Activated CD4-positive, CD25-positive, alpha-beta regulatory T cell treated with anti-CD3 and anti-CD28 coated beads, Interleukin-2, amount 50 U/mL, for 72 hours (primary cell): ENCODE measurements at regions not wholly inside any gene's neighbourhood (a gene's known extent, or its start where the extent isn't known, plus 50 kb on each side); places are given as distances from the start of the nearest gene placed in this dataset.

ENCODE experiments used
- DNase-seq: peaks from one replicate; pipeline ENCODE4 v3.0.0; 2021

DNA sequence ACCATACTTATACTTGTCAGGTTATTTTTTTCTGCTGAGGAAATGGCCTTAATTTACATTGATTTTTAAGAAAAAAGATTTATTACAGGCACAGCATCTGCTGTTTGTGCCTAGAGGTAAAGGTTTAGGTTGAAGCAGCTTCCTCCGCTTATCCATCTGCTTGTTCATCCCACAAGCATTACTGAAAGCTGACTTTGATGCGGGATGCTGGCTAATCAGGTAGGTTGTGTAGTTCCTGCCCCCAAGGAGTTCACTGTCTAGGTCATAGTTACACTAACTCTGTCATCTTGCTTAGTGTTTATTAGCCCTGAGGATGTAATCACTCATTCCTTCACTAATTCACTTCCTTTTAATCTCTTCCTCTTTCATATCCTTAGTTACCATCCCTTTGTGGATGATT, 377.7 kb upstream of the KAZN start:
- no peak for DNase-seq

DNA sequence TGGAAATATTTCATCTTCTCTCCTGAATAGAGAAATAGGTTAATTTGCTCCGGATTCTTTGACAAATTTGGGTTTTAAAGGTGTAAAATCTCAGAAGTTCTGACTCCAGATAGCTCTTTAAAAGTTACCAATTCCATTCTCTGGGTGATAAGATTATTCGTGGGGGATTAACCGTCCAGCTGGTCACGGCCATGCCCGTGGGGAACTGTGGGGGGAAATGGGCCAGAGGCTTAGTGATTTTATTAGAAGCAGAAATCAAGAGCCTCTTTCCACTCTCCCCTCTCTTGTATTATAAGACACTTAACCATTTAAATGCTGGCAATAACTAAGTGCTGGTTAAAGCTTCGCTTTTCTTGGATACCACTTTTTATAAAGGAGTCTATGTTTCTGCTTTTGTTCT, 376.4 kb upstream of the KAZN start:
- DNase-seq, result no peak

- no peak for DNase-seq
These were observed 369.8 kb upstream of the KAZN start for GRCh38 chr1:14228677-14229076.

DNA sequence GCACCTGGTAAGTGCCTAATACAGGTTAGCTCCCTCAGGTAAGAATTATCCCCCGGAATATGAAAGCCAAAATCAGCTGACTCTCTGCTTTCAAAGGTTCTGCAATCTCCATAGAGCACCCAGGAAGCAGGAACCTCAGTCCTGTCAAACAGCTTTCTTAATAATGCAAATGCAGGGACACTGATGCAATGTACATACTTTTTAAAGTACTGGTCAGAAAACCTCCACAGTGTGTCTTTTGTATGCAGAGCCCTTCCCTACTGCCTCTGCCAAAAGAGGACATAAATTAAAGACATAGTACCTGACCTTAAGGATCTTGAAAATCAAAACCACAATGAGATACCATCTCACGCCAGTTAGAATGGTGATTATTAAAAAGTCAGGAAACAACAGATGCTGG, 365.0 kb upstream of the KAZN start:
- DNase-seq, result no peak

DNA sequence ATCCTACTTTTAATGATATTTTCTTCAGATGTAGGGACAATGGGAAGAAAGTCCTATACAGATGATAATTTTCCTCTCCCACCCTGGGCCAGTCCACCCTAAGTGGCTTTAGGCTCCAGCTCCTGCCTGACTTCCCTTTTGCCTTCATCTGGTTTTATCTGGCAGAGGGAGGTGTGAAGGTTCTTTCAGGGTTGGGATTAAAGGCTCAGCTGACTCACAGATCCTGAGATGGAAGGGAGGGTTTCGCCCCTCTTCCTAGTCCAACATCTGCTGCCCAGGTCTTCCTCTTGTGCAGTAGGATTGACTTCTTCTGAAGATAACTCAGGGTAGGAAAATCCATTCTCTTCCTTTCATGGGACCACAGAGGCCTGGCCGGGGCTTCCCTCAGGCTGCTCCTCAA, 362.4 kb upstream of the KAZN start:
- no peak for DNase-seq

DNA sequence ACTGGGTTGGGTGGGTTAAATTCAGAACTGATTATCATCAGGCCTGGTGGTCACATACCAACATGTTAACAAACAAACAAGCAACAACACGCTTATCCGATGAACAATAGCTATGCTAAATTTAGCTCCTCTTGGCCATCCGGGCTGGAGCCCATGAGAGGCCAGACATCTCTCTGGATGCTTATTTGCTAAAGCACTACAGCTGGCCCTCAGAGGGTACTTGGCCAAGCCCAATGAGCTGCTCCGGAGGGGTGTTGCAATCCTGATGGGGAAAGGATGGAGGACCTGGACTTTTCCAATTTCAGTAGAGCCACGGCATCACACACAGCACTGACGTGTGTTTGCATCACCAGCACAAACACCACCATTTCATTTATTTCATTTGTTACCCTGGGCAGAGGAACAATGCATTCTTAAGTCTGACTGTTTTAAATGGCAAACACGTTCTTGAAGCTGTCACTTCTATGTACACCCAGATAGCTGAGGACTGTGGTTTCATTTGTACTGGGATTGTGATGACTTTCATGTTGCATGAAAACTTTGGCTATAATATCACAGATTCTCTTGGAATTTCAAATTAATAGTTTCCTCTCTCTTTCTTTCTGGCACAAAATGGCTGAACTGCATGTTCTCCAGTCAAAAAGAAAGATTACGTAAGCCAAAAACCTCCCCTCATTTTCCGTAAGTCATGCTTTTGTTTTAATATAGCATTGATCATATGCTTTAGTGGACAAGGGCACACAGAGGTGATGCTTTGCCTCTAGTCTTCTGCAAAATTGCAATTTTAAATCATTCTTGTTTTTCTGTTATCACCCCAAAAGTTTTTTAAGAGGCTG, 359.8 kb upstream of the KAZN start:
- DNase-seq, result no peak

DNA sequence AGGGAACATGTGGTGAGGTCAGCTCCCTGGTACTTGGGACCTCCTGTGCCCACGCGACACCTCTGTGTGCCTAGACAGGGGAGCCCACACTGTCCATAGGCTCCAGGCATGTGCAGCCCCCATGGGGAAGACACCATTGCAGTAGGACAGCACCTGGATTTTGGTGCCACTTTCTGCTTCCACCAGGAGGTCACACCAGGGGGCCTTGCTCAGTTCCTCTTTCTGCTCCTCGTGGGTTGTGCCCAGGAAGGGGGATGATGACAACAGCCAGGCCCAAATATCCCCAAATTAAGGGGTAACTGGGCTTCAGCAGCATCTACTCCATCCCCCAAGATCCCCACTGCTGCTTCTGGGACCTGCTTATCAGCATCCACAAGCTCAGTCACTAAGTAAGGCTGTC, 358.2 kb upstream of the KAZN start:
- DNase-seq, result no peak

GRCh38 chr1:14242123-14242522, 356.4 kb upstream of the KAZN start:
- DNase-seq, result no peak

DNA sequence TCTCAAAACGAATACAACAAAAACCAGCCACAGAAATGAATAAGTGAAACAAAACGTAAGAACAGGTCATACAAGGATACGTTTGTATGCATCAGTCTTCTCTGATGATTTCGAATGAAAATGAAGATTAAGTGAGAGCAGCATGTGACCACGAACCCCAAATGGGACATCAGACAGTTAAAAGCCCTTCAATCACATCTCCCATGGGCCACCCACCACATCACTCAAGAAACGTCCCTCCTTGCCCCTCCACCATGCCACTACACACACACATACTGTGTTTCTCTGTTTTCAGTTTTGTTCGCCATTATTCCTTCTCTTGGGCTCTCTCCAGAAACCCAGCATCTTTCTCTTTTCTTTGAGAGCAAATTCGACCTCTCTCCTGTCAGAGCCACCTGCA, 355.6 kb upstream of the KAZN start:
- DNase-seq, result no peak

GRCh38 chr1:14245954-14246353, 352.5 kb upstream of the KAZN start:
- no peak for DNase-seq

DNA sequence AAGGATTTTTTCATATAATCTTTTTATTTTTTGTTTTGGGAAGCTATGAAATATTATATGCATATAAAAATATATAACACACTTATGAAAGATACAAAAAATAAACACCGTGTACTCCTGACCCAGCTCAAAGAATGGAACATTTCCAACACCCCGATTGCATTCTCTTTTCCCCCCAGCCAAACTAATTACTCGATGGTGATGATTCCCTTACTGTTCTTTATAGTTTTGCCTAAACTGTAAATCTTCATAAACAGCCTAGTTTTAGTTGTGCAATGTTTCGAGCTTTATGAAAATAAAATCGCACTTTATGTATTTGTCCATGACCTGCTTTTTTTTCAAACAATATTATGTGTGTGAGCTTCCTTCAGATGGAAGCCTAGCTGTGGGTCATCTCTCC, 352.0 kb upstream of the KAZN start:
- no peak for DNase-seq

DNA sequence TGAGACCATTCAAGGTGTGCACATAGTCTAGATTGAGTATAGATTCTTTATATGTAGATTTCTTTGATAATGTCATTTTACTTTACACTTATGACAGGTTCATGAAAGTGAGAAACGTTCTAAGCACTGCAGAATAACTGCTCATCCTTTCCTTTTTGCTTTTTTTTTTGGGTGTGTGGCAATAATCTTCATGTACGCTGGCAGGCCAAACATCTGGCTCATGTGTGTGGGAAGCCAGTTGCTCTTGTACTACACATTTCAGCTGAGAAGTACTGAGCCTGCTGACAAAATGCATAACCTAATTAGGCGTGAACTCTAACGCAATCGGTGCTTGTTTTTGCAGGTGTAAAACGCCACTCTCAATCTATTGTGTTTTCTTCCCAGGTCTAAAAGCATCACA, 350.8 kb upstream of the KAZN start:
- DNase-seq, result no peak

- DNase-seq, result no peak
These were observed 346.6 kb upstream of the KAZN start for GRCh38 chr1:14251871-14252270.

- DNase-seq, result no peak
These were observed 344.8 kb upstream of the KAZN start for GRCh38 chr1:14253676-14254075.

GRCh38 chr1:14254251-14254650, 344.2 kb upstream of the KAZN start:
- DNase-seq, result no peak

- no peak for DNase-seq
These were observed 343.3 kb upstream of the KAZN start for GRCh38 chr1:14255233-14255632.

- DNase-seq, result no peak
These were observed 342.8 kb upstream of the KAZN start for GRCh38 chr1:14255711-14256110.

DNA sequence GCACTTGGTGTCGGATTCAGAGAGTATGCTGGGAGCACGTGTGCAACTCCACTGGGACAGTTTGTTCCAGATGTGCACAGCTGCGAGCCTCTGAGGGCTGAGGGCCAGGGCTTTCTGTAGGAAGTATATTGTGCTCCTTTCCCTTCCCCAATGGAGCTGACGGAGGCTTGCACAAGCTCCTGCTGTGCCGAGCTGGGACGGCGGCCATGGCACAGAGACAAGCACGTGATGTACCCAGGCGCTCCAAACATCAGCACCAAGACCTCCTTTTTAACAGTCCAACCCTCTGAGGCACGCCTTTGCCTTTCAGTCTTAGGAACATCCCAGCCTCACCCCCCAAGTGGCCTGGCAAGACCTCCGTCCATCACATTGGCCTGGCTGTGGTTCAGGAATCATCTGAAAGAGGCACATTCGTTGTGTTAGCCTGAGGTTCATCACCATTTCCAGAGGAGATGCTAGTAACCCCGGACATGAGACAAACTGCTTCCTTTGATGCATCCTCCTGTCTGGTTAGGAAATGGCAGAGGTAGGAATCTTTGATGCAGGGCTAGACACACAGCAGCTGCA, 339.2 kb upstream of the KAZN start:
- no peak for DNase-seq

GRCh38 chr1:14260480-14260879, 338.0 kb upstream of the KAZN start:
- DNase-seq, result no peak

- DNase-seq, result no peak
These were observed 337.1 kb upstream of the KAZN start for GRCh38 chr1:14261395-14261794.

GRCh38 chr1:14262637-14263036, 335.8 kb upstream of the KAZN start:
- no peak for DNase-seq

- no peak for DNase-seq
These were observed 335.3 kb upstream of the KAZN start for GRCh38 chr1:14263225-14263624.

DNA sequence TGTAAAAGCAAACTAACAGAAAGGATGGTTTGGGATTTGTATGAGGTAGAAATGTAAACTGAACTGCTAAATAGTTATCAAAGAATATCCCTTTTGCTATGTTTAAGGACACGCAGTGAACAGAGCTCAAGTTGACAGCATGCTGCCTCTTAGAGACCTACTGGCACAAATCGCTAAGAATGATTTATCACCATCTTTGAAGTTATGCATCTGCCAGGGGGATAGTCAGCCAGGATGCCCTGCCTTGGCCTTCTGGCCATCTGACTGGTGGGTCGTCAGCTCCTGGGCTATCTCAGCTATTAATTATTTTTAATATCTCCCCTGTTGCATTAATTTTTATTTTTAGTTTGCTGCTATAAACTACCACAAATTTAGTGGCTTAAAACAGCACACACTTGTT, 334.8 kb upstream of the KAZN start:
- DNase-seq, result no peak

DNA sequence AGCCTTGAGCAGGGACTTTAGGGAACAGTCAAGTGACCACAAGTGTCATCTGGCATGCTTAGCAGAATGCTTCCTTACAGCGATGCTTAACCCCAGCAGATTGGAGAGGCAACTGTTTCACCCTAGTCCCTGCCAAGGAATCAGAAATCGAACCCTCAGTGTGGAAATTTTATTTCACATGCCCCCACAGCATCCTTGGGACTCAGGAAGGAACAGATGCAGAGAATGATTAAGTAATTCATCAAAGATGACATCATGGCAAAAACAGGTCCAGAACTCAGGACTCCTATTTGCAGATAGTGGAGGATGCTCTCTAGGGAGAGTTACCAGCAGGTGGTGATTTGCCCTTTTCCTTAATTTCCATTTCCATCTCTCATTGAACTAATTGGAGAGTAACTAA, 333.0 kb upstream of the KAZN start:
- DNase-seq, result no peak

GRCh38 chr1:14267991-14268390, 330.5 kb upstream of the KAZN start:
- no peak for DNase-seq
